Right lobe of liver (tissue), 6 donors: ENCODE measurements at regions not wholly inside any gene's neighbourhood (a gene's known extent, or its start where the extent isn't known, plus 50 kb on each side); places are given as distances from the start of the nearest gene placed in this dataset.

Experiments used
- ATAC-seq, 4 donors: fragments of 200-7000 bp; cut with Tn5 transposase; one replicate each; pipeline ENCODE4 v1.9.1; 2020; ENCODE audit warnings: mild to moderate bottlenecking in 4 of 4, moderate library complexity in 4 of 4
- DNase-seq, 3 donors: peaks; one replicate each; pipeline ENCODE4 v3.0.0-alpha.2; 2020
- H3K27ac ChIP-seq, 3 donors: fragments of 200-600 bp; one replicate each; pipeline ENCODE4 v1.8.0; 2022
- H3K27me3 ChIP-seq, 2 donors: fragments of 200-600 bp; one replicate each; pipeline ENCODE4 v1.8.0; 2022
- H3K36me3 ChIP-seq, 4 donors: fragments of 200-600 bp; sonication (generic) in 1 of 4; one replicate each; pipeline versions ENCODE4 v1.5.1 to v1.8.0; 2017 to 2022; ENCODE audit warnings: control low read depth in 1 of 4
- H3K4me1 ChIP-seq, 4 donors: fragments of 200-600 bp; sonication (generic) in 1 of 4; one replicate each; pipeline versions ENCODE4 v1.5.1 to v1.8.0; 2017 to 2022; ENCODE audit warnings: control low read depth in 1 of 4
- H3K4me3 ChIP-seq, 3 donors: fragments of 200-600 bp; one replicate each; pipeline ENCODE4 v1.8.0; 2022
- H3K9me3 ChIP-seq, 4 donors: fragments of 200-600 bp; sonication (generic) in 1 of 4; one replicate each; pipeline versions ENCODE4 v1.5.1 to v1.8.0; 2017 to 2022; ENCODE audit warnings: control low read depth in 1 of 4
- POLR2A ChIP-seq: fragments of 450-650 bp; IDR thresholded peaks from one replicate; pipeline ENCODE4 v1.6.1; 2017; ENCODE audit warnings: antibody characterized with exemption, mild to moderate bottlenecking
- WGBS: methylation state at CpG from one replicate; pipeline ENCODE4 v1.1.6; 2018; ENCODE audit warnings: low coverage, low lambda C conversion rate; ENCODE audit not compliant: insufficient coverage; ENCODE audit errors: missing lambda C conversion rate; 5-methylcytosine and 5-hydroxymethylcytosine counted together
- intact Hi-C, 2 donors: fragments of 100-400 bp; cut with DNase I; formaldehyde crosslinking; loops; one replicate each; pipeline versions ENCODE4 v1.11.2 to v1.14.1; 2022
- TF ChIP-seq, protein P1 (sequence below), 4 donors: fragments of 200-600 bp in 3 of 4; fragments of 450-650 bp in 1 of 4; IDR thresholded peaks; one replicate each; pipeline versions ENCODE4 v1.5.1 to v1.8.0; 2016 to 2022; ENCODE audit warnings: antibody characterized with exemption in 4 of 4, mild to moderate bottlenecking in 2 of 4
- donor health status: DM: no; HTN: yes; CAD: no.
- donor health status: DM: no; HTN: no; CAD: no.
- donor health status: DM: no; HTN: no; CAD: no.
- donor health status: DM: no; HTN: yes; CAD: no.
- donor health status: DM: no; HTN: yes; CAD: no.

DNA sequence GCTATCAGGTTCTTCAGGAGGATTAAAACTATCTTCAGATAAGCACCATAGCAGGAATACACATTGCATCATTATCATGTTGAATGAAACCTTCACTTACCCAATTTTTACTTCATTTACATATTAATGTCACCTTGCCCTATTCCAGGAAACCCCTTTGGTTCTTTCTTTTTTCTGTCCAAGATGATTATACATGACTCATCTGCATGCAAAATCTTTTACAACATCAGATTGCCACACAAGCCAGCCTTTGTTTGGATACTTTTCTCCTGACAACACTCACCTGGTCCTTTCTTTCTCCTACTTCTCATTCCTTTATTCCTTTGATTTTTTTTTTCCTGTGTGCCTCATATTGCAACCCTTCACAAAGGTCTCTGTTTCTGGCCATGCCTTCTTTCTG lies 200.5 kb upstream of the POU3F2 start:
- intact Hi-C loops: no loop called here
- H3K27ac ChIP-seq: no peak overlapping the region
- ATAC-seq (no peak), DNase-seq (no peak)
- no peaks in the 10 kb centered on the region for H3K9me3 ChIP-seq
- H3K4me3 ChIP-seq: no peak overlapping the region
- H3K27me3 ChIP-seq: no peaks in the 10 kb centered on the region
- H3K4me1 ChIP-seq: no peaks in the 10 kb centered on the region
- TF ChIP-seq POLR2A: no peak
- TF ChIP-seq, protein P1, sequence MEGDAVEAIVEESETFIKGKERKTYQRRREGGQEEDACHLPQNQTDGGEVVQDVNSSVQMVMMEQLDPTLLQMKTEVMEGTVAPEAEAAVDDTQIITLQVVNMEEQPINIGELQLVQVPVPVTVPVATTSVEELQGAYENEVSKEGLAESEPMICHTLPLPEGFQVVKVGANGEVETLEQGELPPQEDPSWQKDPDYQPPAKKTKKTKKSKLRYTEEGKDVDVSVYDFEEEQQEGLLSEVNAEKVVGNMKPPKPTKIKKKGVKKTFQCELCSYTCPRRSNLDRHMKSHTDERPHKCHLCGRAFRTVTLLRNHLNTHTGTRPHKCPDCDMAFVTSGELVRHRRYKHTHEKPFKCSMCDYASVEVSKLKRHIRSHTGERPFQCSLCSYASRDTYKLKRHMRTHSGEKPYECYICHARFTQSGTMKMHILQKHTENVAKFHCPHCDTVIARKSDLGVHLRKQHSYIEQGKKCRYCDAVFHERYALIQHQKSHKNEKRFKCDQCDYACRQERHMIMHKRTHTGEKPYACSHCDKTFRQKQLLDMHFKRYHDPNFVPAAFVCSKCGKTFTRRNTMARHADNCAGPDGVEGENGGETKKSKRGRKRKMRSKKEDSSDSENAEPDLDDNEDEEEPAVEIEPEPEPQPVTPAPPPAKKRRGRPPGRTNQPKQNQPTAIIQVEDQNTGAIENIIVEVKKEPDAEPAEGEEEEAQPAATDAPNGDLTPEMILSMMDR (IDR thresholded peaks at IDR 0.05): no peak
- no peaks in the 10 kb centered on the region for H3K36me3 ChIP-seq

DNA sequence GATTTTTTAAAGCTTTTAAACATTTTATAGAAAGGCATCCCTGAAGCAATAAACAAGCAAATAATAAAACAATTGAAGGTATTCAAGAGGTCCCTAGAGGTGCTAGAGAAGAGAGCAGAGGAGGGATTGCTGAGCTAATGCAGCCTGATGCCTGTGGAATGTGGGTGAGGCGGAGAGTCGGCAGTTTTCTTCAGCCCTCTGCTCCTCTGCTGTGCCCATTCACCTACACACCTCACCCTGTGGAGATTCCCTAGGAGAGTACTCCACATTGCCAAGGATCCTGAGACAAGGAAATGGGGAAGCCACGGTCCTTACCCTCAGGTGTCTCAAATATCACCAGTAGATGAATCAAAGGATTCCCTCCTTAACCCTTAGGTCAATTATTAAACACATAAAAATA lies 199.8 kb upstream of the POU3F2 start:
- 54% methylated on average over 3 of the region's 3 CpGs for WGBS
- Histone ChIP-seq H3K27me3 (no peaks in the 10 kb centered on the region), H3K4me1 (no peaks in the 10 kb centered on the region), H3K4me3 (no peak overlapping the region), H3K27ac (no peak overlapping the region), H3K9me3 (no peaks in the 10 kb centered on the region), H3K36me3 (no peaks in the 10 kb centered on the region)
- intact Hi-C loops: no loop called here
- DNase-seq (no peak), ATAC-seq (no peak)
- TF ChIP-seq, protein P1 (IDR thresholded peaks at IDR 0.05): no peak
- TF ChIP-seq POLR2A: no peak

DNA sequence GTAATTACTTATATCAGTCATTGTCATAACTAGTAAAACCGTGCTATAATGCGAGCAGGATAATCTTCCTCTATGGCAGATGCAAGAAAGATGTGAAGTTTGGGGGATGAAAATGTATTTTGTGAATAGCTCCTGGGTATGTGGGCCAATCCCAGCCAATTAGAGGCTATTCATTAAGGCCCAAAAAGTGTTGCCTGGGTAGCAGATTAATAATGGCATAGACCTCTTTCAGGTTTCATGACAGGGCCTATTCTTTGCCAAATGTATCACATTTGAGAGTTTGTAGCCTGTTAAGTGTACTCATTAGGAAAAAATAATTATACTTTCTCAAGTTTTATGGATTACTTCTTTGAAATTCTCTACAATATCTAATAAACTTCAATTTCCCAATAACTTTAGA lies 199.2 kb upstream of the POU3F2 start:
- Histone ChIP-seq H3K4me3 (no peak overlapping the region), H3K36me3 (no peaks in the 10 kb centered on the region), H3K27ac (no peak overlapping the region), H3K27me3 (no peaks in the 10 kb centered on the region), H3K9me3 (no peaks in the 10 kb centered on the region), H3K4me1 (no peaks in the 10 kb centered on the region)
- intact Hi-C loops: no loop called here
- TF ChIP-seq, protein P1 (IDR thresholded peaks at IDR 0.05): no peak
- no peak for TF ChIP-seq POLR2A
- DNase-seq (no peak), ATAC-seq (no peak)
- 72% methylated on average over 2 of the region's 2 CpGs for WGBS

DNA sequence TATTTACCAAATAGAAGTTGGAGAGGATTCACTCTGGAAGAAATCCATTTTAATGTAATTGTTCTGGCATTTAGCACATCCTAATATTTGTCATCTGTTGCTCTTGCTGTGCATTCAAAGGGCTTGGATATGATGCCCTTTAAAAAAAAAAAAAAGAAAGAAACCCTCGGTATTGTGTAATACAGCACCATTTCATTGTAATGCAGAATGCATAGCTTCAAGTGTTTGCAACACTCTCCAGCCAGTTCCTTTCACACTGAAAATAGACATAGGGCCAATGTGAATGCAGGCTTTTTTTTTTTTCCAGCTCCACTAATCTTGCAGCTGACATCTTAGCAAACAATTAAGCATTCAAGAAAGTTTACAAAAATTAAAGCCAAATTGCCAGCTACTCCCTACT lies 197.4 kb upstream of the POU3F2 start:
- no peaks in the 10 kb centered on the region for H3K27me3 ChIP-seq
- H3K9me3 ChIP-seq: no peaks in the 10 kb centered on the region
- H3K4me1 ChIP-seq: no peaks in the 10 kb centered on the region
- TF ChIP-seq, protein P1 (IDR thresholded peaks at IDR 0.05): no peak
- no peak for TF ChIP-seq POLR2A
- ATAC-seq (no peak), DNase-seq (no peak)
- WGBS: 7% methylated on average over 1 of the region's 1 CpG
- no peaks in the 10 kb centered on the region for H3K36me3 ChIP-seq
- H3K4me3 ChIP-seq: no peak overlapping the region
- intact Hi-C loops: no loop called here
- no peak overlapping the region for H3K27ac ChIP-seq

DNA sequence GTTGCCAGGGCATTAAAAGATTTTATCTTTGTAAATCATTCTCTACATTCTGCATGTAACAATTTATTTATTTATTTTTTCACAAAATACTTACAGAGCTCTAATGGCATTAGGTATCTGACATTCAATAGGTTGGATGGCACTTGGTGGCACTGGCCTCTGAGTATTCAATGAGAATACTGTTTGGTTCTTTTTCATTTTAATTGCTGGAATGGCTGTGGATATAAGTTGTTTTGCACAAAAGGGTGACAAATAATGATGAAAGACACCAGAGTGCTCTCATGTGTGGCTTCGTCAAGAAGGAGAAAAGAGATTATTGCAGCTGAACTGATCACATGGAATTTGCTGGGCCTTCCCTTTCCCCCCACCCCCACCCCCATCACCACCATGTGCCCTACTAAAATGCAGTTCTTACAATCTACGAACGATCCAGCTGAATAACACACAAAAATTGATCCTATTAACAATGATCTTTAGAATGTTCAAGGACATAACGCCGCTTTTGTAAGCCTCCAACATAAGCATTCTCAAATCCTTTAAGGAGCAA lies 195.2 kb upstream of the POU3F2 start:
- Histone ChIP-seq H3K4me3 (no peak overlapping the region), H3K4me1 (no peaks in the 10 kb centered on the region), H3K27ac (no peak overlapping the region), H3K9me3 (no peaks in the 10 kb centered on the region), H3K36me3 (no peaks in the 10 kb centered on the region), H3K27me3 (no peaks in the 10 kb centered on the region)
- WGBS: 73% methylated on average over 5 of the region's 5 CpGs
- no peak for ATAC-seq
- DNase-seq: no peak
- no peak for TF ChIP-seq POLR2A
- TF ChIP-seq, protein P1 (IDR thresholded peaks at IDR 0.05): no peak
- intact Hi-C loops: no loop called here
